ENCODE measurements at regions not wholly inside any gene's neighbourhood (a gene's known extent, or its start where the extent isn't known, plus 50 kb on each side); places are given as distances from the start of the nearest gene placed in this dataset.

GRCh38 chr1:36570478-36571060, 87.9 kb upstream of the CSF3R start:
- no peak overlapping the region for H2AFZ ChIP-seq (ENCODE audit: insufficient read depth, low read depth, low read length, poor library complexity, severe bottlenecking)
- intact Hi-C loops (cut with micrococcal nuclease): no loop called here
- no peak for DNase-seq
- CTCF ChIA-PET: interaction anchor here (1.6 kb wide), 1 partner anchor 10 kb away, joined by 4 read pairs; no protein-coding TSS in a partner anchor
- H3K4me3 ChIP-seq (ENCODE audit: control extremely low read depth in 1 of 5, extremely low read depth in 1 of 5, insufficient read depth in 1 of 5, low read depth in 2 of 5, low read length in 4 of 5): no peak overlapping the region
- WGBS (ENCODE audit: insufficient coverage): 86% methylated on average over 12 of the region's 12 CpGs
- H3K36me3 ChIP-seq (replicated peaks in 1 of 2; ENCODE audit: control extremely low read depth in 1 of 2, control insufficient read depth in 1 of 2, extremely low read depth in 1 of 2, insufficient read depth in 2 of 2, low read length in 1 of 2): no peaks in the 10 kb centered on the region
- H3K4me2 ChIP-seq (replicated peaks; ENCODE audit: low read depth, low read length, poor library complexity, severe bottlenecking): no peak overlapping the region
- no peaks in the 10 kb centered on the region for H4K20me1 ChIP-seq (ENCODE audit: control insufficient read depth, insufficient read depth, low read length, poor library complexity, severe bottlenecking)
- peaks cover 26% of the 10 kb centered on the region for H3K27me3 Mint-ChIP-seq
- H3K27me3 ChIP-seq (replicated peaks in 1 of 4; ENCODE audit: control extremely low read depth in 1 of 4, control insufficient read depth in 3 of 4, insufficient read depth in 4 of 4, low read length in 3 of 4): peaks cover 0 to 17% (median 0%) of the 10 kb centered on the region in 4 experiments
- no peak overlapping the region for H3K27ac Mint-ChIP-seq
- H3K4me1 Mint-ChIP-seq: no peaks in the 10 kb centered on the region
- no peak overlapping the region for H3K27ac ChIP-seq (ENCODE audit: low read length in 2 of 2)
- TF ChIP-seq EZH2 (IDR thresholded peaks at IDR 0.05; ENCODE audit: borderline replicate concordance, insufficient read depth, low read depth, low read length, poor library complexity, severe bottlenecking): no peak
- TF ChIP-seq, protein P1, sequence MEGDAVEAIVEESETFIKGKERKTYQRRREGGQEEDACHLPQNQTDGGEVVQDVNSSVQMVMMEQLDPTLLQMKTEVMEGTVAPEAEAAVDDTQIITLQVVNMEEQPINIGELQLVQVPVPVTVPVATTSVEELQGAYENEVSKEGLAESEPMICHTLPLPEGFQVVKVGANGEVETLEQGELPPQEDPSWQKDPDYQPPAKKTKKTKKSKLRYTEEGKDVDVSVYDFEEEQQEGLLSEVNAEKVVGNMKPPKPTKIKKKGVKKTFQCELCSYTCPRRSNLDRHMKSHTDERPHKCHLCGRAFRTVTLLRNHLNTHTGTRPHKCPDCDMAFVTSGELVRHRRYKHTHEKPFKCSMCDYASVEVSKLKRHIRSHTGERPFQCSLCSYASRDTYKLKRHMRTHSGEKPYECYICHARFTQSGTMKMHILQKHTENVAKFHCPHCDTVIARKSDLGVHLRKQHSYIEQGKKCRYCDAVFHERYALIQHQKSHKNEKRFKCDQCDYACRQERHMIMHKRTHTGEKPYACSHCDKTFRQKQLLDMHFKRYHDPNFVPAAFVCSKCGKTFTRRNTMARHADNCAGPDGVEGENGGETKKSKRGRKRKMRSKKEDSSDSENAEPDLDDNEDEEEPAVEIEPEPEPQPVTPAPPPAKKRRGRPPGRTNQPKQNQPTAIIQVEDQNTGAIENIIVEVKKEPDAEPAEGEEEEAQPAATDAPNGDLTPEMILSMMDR (IDR thresholded peaks at IDR 0.05): no peak
- no peak overlapping the region for H3K9ac ChIP-seq (ENCODE audit: low read length)
- H3K9me3 Mint-ChIP-seq (ENCODE audit: insufficient read depth): no peaks in the 10 kb centered on the region
- H3K79me2 ChIP-seq (ENCODE audit: control insufficient read depth, insufficient read depth, low read length): no peaks in the 10 kb centered on the region
- ATAC-seq (ENCODE audit: low read depth): no peak
- POLR2A ChIA-PET: no interaction called here
- H3K9me3 ChIP-seq (ENCODE audit: control extremely low read depth in 1 of 3, control insufficient read depth in 2 of 3, insufficient read depth in 1 of 3, low read length in 2 of 3): no peaks in the 10 kb centered on the region
- H3K4me3 Mint-ChIP-seq: no peak overlapping the region
- H3K4me1 ChIP-seq (ENCODE audit: control insufficient read depth in 2 of 2, insufficient read depth in 2 of 2, low read length in 2 of 2): no peaks in the 10 kb centered on the region

- H3K9ac ChIP-seq (ENCODE audit: low read length): no peak overlapping the region
- CTCF ChIA-PET: no interaction called here
- no peak overlapping the region for H2AFZ ChIP-seq (ENCODE audit: insufficient read depth, low read depth, low read length, poor library complexity, severe bottlenecking)
- WGBS (ENCODE audit: insufficient coverage): 84% methylated on average over 3 of the region's 7 CpGs
- no peak overlapping the region for H3K27ac Mint-ChIP-seq
- peaks cover 0 to 12% (median 0%) of the 10 kb centered on the region in 4 experiments for H3K27me3 ChIP-seq (replicated peaks in 1 of 4; ENCODE audit: control extremely low read depth in 1 of 4, control insufficient read depth in 3 of 4, insufficient read depth in 4 of 4, low read length in 3 of 4)
- intact Hi-C loops (cut with micrococcal nuclease): no loop called here
- H3K9me3 Mint-ChIP-seq (ENCODE audit: insufficient read depth): no peaks in the 10 kb centered on the region
- no peak overlapping the region for H3K27ac ChIP-seq (ENCODE audit: low read length in 2 of 2)
- no peak overlapping the region for H3K4me3 ChIP-seq (ENCODE audit: control extremely low read depth in 1 of 5, extremely low read depth in 1 of 5, insufficient read depth in 1 of 5, low read depth in 2 of 5, low read length in 4 of 5)
- H3K36me3 ChIP-seq (replicated peaks in 1 of 2; ENCODE audit: control extremely low read depth in 1 of 2, control insufficient read depth in 1 of 2, extremely low read depth in 1 of 2, insufficient read depth in 2 of 2, low read length in 1 of 2): no peaks in the 10 kb centered on the region
- H3K4me1 ChIP-seq (ENCODE audit: control insufficient read depth in 2 of 2, insufficient read depth in 2 of 2, low read length in 2 of 2): no peaks in the 10 kb centered on the region
- DNase-seq (no peak), ATAC-seq (ENCODE audit: low read depth) (no peak)
- H3K79me2 ChIP-seq (ENCODE audit: control insufficient read depth, insufficient read depth, low read length): no peaks in the 10 kb centered on the region
- TF ChIP-seq EZH2 (IDR thresholded peaks at IDR 0.05; ENCODE audit: borderline replicate concordance, insufficient read depth, low read depth, low read length, poor library complexity, severe bottlenecking): no peak
- TF ChIP-seq, protein P1 (IDR thresholded peaks at IDR 0.05): no peak
- H3K4me2 ChIP-seq (replicated peaks; ENCODE audit: low read depth, low read length, poor library complexity, severe bottlenecking): no peak overlapping the region
- H3K4me1 Mint-ChIP-seq: no peaks in the 10 kb centered on the region
- POLR2A ChIA-PET: no interaction called here
- no peak overlapping the region for H3K4me3 Mint-ChIP-seq
- peaks cover 24% of the 10 kb centered on the region for H3K27me3 Mint-ChIP-seq
- H4K20me1 ChIP-seq (ENCODE audit: control insufficient read depth, insufficient read depth, low read length, poor library complexity, severe bottlenecking): no peaks in the 10 kb centered on the region
- H3K9me3 ChIP-seq (ENCODE audit: control extremely low read depth in 1 of 3, control insufficient read depth in 2 of 3, insufficient read depth in 1 of 3, low read length in 2 of 3): no peaks in the 10 kb centered on the region
These were observed 87.3 kb upstream of the CSF3R start for GRCh38 chr1:36570006-36570405.

All from B cell (primary cell).